ENCODE measurements at regions not wholly inside any gene's neighbourhood (a gene's known extent, or its start where the extent isn't known, plus 50 kb on each side); places are given as distances from the start of the nearest gene placed in this dataset.

DNA sequence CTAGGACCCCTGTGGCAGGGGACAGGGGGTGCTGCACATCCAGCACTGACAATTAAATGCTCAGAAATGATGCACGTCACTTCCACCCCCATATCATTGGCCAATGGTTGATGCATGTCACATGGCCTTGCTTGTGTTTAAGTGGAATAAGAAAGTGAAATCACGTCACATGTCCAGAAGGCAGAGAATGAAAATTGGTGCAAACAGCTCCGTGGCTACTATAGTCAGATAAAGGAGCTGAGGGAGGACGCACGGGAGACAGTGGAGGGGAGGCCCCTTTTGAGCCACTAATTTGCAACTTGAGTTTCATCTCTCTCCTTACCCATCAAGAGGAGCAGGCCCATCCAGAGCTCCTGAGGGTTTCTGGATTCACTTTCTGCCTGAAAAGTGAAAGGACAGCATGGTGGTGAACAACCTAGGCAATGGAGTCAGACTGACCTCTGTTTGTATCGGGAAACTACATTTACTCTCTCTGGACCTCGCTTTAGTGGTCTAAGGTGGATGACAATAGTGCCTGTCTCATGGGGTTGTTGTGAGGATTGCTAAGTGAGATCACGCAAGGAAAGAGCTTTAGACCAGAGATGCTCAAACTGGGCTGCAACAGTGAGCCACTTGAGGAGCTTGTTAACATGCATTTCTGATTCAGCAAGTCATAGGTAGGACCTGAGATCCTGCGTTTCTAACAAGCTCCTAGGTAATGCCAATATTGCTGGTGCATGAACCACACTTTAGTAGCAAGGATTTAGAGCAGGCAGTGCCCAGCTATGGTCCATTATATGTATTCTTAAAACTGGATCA, 133.9 kb upstream of the ADRA1B start:
- TF ChIP-seq CTCF (IDR thresholded peaks at IDR 0.05; ENCODE audit: insufficient read depth, low read length) (no peak), POLR2AphosphoS5 (IDR thresholded peaks at IDR 0.05; ENCODE audit: low read depth) (no peak), GABPA (IDR thresholded peaks at IDR 0.05; ENCODE audit: low read depth) (no peak)
- no peak overlapping the region for H3K4me3 ChIP-seq (replicated peaks; ENCODE audit: insufficient read depth, low read length)
- no peak overlapping the region for H3K27ac ChIP-seq (replicated peaks)
- no peak for DNase-seq (ENCODE audit: low read depth in 1 of 2, low spot score in 1 of 2)
- H3K27me3 ChIP-seq (ENCODE audit: insufficient read depth, poor library complexity, severe bottlenecking) = peaks cover 2% of the 10 kb centered on the region

DNA sequence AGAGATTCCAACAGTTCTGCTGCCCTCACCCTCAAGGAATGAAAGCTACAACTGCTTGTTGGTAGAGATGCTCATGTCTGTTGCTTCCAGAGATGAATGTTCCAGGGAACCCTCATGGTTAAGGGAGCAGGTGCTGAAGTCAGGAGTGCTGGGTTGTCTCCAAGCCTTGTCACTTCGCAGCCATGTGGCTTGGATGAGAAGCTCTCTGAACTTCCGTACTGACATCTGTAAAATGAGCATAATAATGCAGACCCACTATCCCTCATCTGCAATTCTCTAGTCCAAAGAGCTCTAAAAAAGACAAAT, 133.3 kb upstream of the ADRA1B start:
- Histone ChIP-seq H3K27ac (replicated peaks) (no peak overlapping the region), H3K27me3 (ENCODE audit: insufficient read depth, poor library complexity, severe bottlenecking) (peaks cover 2% of the 10 kb centered on the region), H3K4me3 (replicated peaks; ENCODE audit: insufficient read depth, low read length) (no peak overlapping the region)
- TF ChIP-seq GABPA (IDR thresholded peaks at IDR 0.05; ENCODE audit: low read depth) = no peak
- no peak for TF ChIP-seq CTCF (IDR thresholded peaks at IDR 0.05; ENCODE audit: insufficient read depth, low read length)
- TF ChIP-seq REST (IDR thresholded peaks at IDR 0.05; ENCODE audit: insufficient replicate concordance, low read depth) = no peak
- no peak for TF ChIP-seq POLR2AphosphoS5 (IDR thresholded peaks at IDR 0.05; ENCODE audit: low read depth)
- TF ChIP-seq SPI1 (IDR thresholded peaks at IDR 0.05; ENCODE audit: borderline replicate concordance, low read depth) = no peak
- DNase-seq (ENCODE audit: low read depth in 1 of 2, low spot score in 1 of 2) = no peak

- Histone ChIP-seq H3K27me3 (ENCODE audit: insufficient read depth, poor library complexity, severe bottlenecking) (peaks cover 2% of the 10 kb centered on the region), H3K4me3 (replicated peaks; ENCODE audit: insufficient read depth, low read length) (no peak overlapping the region), H3K27ac (replicated peaks) (no peak overlapping the region)
- DNase-seq (ENCODE audit: low read depth in 1 of 2, low spot score in 1 of 2) = no peak
- TF ChIP-seq GABPA (IDR thresholded peaks at IDR 0.05; ENCODE audit: low read depth) (no peak), SPI1 (IDR thresholded peaks at IDR 0.05; ENCODE audit: borderline replicate concordance, low read depth) (no peak), REST (IDR thresholded peaks at IDR 0.05; ENCODE audit: insufficient replicate concordance, low read depth) (no peak), POLR2AphosphoS5 (IDR thresholded peaks at IDR 0.05; ENCODE audit: low read depth) (no peak), CTCF (IDR thresholded peaks at IDR 0.05; ENCODE audit: insufficient read depth, low read length) (no peak)
Measured at GRCh38 chr5:159783726-159784247, 132.5 kb upstream of the ADRA1B start.
